ENCODE measurements at regions not wholly inside any gene's neighbourhood (a gene's known extent, or its start where the extent isn't known, plus 50 kb on each side); places are given as distances from the start of the nearest gene placed in this dataset.
"Not testable (repeated sequence)": the region's sequence is repeated elsewhere in the genome, so short reads cannot be mapped to it uniquely, and the experiment has no call there.

DNA sequence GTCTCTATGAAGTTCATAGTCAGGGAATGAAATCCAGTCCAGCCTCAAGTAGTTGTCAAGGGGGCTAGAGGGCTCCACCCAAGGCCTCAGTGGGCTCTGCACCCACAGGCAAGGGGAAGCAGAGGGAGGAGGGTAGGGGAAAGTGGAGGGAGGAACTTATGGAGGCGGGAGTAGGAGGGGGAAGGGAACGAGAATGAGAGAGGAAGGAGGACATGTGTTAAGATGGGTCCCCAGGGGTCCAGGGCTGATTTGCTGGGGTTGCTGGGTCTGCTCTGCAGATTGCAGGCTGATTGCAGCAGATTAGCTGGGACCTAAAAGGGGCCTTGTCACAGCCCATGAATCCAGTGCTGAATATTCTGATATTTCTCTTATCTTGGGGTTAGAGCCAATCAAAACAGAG is 166.9 kb upstream of the IL12B start:
- WGBS (ENCODE audit: insufficient coverage, low lambda C conversion rate): 45% methylated on average over 2 of the region's 2 CpGs
- H3K4me1 ChIP-seq (ENCODE audit: control insufficient read depth, insufficient read depth, low read length): no peaks in the 10 kb centered on the region
- no peaks in the 10 kb centered on the region for H3K9me3 ChIP-seq (ENCODE audit: control insufficient read depth, low read depth, low read length)
- H3K27ac ChIP-seq (ENCODE audit: low read length): no peak overlapping the region
- DNase-seq: no peak
- H3K36me3 ChIP-seq (ENCODE audit: control insufficient read depth, insufficient read depth, low read length): no peaks in the 10 kb centered on the region
- no peak overlapping the region for H3K4me3 ChIP-seq (ENCODE audit: low read length)
- peaks cover 4% of the 10 kb centered on the region for H3K27me3 ChIP-seq (ENCODE audit: control insufficient read depth, insufficient read depth, low read length)

DNA sequence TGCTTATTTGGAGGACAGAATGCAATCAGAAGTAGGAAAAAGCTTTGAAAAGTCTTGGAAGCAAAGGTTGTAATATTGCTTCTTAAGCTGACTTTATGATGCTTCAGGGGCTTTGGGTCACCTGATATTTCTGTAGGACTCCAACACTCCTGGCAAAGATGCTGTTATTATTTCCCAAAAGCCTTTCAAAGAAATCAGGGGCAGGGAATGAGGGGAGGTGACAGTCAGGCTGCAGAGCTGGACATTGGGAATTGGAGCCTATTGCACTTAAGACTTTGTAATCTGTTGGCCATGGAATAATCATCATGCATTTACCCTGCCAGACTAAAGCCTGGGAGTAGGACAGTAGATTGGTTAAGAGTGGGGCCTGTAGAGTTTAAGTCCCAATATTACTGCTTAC is 168.3 kb upstream of the IL12B start:
- Histone ChIP-seq H3K36me3 (ENCODE audit: control insufficient read depth, insufficient read depth, low read length) (no peaks in the 10 kb centered on the region), H3K9me3 (ENCODE audit: control insufficient read depth, low read depth, low read length) (no peaks in the 10 kb centered on the region), H3K4me3 (ENCODE audit: low read length) (no peak overlapping the region), H3K4me1 (ENCODE audit: control insufficient read depth, insufficient read depth, low read length) (peaks cover under 1% of the 10 kb centered on the region), H3K27ac (ENCODE audit: low read length) (no peak overlapping the region), H3K27me3 (ENCODE audit: control insufficient read depth, insufficient read depth, low read length) (peaks cover 4% of the 10 kb centered on the region)
- DNase-seq: no peak

DNA sequence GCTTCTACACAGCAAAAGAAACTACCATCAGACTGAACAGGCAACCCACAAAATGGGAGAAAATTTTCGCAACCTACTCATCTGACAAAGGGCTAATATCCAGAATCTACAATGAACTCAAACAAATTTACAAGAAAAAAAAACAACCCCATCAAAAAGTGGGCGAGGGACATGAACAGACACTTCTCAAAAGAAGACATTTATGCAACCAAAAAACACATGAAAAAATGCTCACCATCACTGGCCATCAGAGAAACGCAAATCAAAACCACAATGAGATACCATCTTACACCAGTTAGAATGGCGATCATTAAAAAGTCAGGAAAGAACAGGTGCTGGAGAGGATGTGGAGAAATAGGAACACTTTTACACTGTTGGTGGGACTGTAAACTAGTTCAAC is 171.8 kb upstream of the IL12B start:
- H3K36me3 ChIP-seq (ENCODE audit: control insufficient read depth, insufficient read depth, low read length); DNase-seq; H3K27ac ChIP-seq (ENCODE audit: low read length); H3K4me3 ChIP-seq (ENCODE audit: low read length); H3K9me3 ChIP-seq (ENCODE audit: control insufficient read depth, low read depth, low read length); H3K27me3 ChIP-seq (ENCODE audit: control insufficient read depth, insufficient read depth, low read length): not testable (repeated sequence)
- H3K4me1 ChIP-seq (ENCODE audit: control insufficient read depth, insufficient read depth, low read length): peaks cover 16% of the 10 kb centered on the region
- no CpG with 5 or more reads among the region's 4 CpGs for WGBS (ENCODE audit: insufficient coverage, low lambda C conversion rate)

DNA sequence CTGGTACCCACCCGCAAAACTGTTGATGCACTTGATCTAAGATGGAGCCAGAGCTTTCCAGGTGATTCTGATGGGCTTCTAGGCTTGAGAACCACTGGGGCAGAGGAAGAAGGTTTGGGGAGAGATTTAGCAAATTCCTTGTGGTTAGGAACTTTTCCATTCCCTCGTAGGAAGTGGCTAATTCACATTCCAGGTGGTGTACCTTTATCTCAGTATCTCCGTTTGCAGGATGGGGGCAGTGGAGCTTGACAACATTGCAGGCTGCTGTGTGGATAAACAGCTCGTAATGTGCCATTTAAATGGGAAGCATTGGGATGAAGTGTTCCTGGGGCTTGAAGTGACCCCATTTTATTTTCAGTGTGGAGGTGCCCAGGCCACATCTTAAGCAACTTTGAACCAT is 172.9 kb upstream of the IL12B start:
- Histone ChIP-seq H3K4me3 (ENCODE audit: low read length) (no peak overlapping the region), H3K9me3 (ENCODE audit: control insufficient read depth, low read depth, low read length) (no peaks in the 10 kb centered on the region), H3K36me3 (ENCODE audit: control insufficient read depth, insufficient read depth, low read length) (no peaks in the 10 kb centered on the region), H3K4me1 (ENCODE audit: control insufficient read depth, insufficient read depth, low read length) (peaks cover 16% of the 10 kb centered on the region), H3K27ac (ENCODE audit: low read length) (no peak overlapping the region), H3K27me3 (ENCODE audit: control insufficient read depth, insufficient read depth, low read length) (no peaks in the 10 kb centered on the region)
- no CpG with 5 or more reads among the region's 4 CpGs for WGBS (ENCODE audit: insufficient coverage, low lambda C conversion rate)
- no peak for DNase-seq

DNA sequence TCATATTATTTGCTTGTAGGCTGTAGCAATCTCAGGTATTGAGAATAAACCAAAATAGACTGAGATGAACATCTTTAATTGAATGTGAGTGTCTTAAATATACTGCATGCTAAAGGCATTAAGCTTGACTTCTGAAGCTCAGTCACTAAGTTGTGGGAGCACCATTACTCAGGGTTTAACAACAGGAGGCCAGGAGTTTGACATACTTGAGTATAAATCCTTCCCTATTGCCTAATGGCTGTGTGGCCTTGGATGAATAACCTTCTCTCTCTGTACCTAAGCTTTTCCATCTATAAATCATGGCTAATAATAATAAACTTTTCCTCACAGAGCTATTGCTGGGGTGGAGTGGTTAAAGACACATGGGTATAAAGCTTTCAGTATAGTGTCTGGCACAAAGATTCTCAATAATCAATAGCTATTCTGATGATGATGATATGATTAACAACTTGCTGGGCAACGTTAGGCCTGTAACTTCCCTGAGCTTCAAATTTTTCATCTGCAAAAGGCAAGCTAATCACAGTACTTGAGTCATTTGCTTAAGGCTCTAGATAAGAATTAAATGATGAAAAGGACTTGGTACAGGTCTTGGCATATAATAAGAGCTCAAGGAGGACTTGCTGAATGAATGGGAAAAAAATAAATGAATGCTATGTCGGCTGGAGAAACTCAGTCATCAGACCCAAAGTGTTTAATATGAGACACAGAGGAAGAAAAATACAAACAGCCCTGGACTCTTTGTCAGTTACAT is 174.0 kb upstream of the IL12B start:
- no peak overlapping the region for H3K4me3 ChIP-seq (ENCODE audit: low read length)
- WGBS (ENCODE audit: insufficient coverage, low lambda C conversion rate): 24% methylated on average over 2 of the region's 2 CpGs
- no peaks in the 10 kb centered on the region for H3K36me3 ChIP-seq (ENCODE audit: control insufficient read depth, insufficient read depth, low read length)
- H3K27ac ChIP-seq (ENCODE audit: low read length): peak overlapping the region; percentile 55
- H3K9me3 ChIP-seq (ENCODE audit: control insufficient read depth, low read depth, low read length): no peaks in the 10 kb centered on the region
- peak in 1 of 2 donors; percentile 7 for DNase-seq
- no peaks in the 10 kb centered on the region for H3K27me3 ChIP-seq (ENCODE audit: control insufficient read depth, insufficient read depth, low read length)
- peaks cover 16% of the 10 kb centered on the region for H3K4me1 ChIP-seq (ENCODE audit: control insufficient read depth, insufficient read depth, low read length)

DNA sequence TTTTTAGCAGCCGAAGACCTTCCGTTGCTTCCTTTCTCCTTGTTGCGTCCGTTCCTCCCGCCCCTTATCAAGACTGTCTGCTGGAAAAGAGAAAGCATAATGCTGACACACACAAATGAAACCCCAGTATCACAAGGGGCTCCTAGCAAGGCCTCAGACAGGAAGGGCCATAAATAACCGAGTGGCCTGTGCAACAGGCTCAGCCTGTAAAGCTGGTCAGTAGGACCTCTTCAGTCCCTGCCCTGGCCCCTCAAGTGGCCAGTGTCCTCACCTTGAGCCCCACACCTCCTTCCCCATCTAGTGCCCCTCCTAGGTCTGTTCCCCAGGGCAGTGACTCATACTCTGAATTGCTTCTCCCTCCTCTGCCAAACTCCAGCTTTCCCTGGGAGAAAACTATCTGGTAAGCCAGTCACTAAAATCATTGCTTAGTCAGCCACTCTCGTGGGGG is 174.6 kb upstream of the IL12B start:
- Histone ChIP-seq H3K4me3 (ENCODE audit: low read length) (no peak overlapping the region), H3K27me3 (ENCODE audit: control insufficient read depth, insufficient read depth, low read length) (no peaks in the 10 kb centered on the region), H3K9me3 (ENCODE audit: control insufficient read depth, low read depth, low read length) (no peaks in the 10 kb centered on the region), H3K27ac (ENCODE audit: low read length) (peak overlapping the region; percentile 55), H3K4me1 (ENCODE audit: control insufficient read depth, insufficient read depth, low read length) (peaks cover 16% of the 10 kb centered on the region), H3K36me3 (ENCODE audit: control insufficient read depth, insufficient read depth, low read length) (no peaks in the 10 kb centered on the region)
- DNase-seq: peak; percentile 76 to 87
- WGBS (ENCODE audit: insufficient coverage, low lambda C conversion rate): 0% methylated on average over 1 of the region's 7 CpGs

DNA sequence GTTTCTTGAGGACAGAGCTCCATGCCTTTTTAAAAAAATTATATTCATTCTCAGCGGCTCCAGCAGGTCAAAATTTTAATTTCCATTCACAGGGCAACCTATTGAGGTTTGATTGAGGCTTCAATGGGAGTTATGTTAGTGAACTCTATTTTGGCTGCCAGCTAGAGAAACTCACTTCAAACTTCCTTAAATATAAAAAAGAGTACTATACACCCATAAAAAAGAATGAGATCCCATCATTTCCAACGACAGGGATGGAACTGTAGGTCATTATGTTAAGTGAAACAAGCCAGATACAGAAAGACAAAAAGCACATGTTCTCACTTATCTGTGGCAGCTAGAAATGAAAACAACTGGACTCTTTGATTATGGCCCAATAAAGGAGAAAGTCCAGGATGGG is 176.8 kb upstream of the IL12B start:
- Histone ChIP-seq H3K36me3 (ENCODE audit: control insufficient read depth, insufficient read depth, low read length) (no peaks in the 10 kb centered on the region), H3K4me1 (ENCODE audit: control insufficient read depth, insufficient read depth, low read length) (peaks cover 16% of the 10 kb centered on the region), H3K27ac (ENCODE audit: low read length) (no peak overlapping the region), H3K4me3 (ENCODE audit: low read length) (no peak overlapping the region), H3K9me3 (ENCODE audit: control insufficient read depth, low read depth, low read length) (no peaks in the 10 kb centered on the region), H3K27me3 (ENCODE audit: control insufficient read depth, insufficient read depth, low read length) (no peaks in the 10 kb centered on the region)
- WGBS (ENCODE audit: insufficient coverage, low lambda C conversion rate): 83% methylated on average over 1 of the region's 2 CpGs
- DNase-seq: no peak

DNA sequence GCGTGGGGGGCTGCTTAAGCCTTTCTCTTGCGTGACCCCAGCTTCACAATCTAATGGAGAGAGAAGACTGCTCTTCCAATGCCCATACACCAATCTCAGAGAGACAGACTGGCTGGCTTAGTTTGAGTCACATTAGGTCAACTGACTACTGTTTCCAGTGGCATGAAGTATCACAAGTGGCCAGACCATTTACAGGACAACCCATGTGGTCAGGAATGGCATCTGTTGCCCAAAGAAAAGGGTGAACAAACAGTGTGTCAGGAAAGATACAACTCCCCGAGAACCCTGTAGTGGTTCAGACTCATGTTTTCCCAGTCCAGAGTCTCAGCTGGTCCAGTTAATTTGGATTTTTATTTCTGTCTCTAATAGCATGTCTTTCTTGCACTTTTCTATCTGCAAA is 177.4 kb upstream of the IL12B start:
- no CpG with 5 or more reads among the region's 3 CpGs for WGBS (ENCODE audit: insufficient coverage, low lambda C conversion rate)

DNA sequence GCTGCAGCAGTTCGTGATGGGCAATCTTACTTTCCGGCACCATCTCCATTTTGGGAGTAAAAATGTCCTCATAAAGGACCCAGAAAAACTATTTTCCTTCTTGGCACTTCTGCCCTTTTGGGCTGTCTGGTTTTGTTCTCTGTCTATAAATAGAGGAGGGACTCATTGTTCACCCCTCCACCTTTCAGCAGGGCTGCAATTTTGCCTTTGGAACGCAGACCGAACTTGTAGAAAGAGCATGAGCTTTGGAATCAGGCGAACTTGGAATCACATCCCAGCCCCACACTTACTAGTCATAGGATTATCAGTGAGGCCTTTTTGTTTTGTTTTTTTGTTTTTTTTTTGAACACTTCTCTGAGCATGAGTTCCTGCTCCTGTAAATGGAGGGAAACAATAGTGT is 178.1 kb upstream of the IL12B start:
- Histone ChIP-seq H3K27me3 (ENCODE audit: control insufficient read depth, insufficient read depth, low read length) (no peaks in the 10 kb centered on the region), H3K36me3 (ENCODE audit: control insufficient read depth, insufficient read depth, low read length) (no peaks in the 10 kb centered on the region), H3K27ac (ENCODE audit: low read length) (no peak overlapping the region), H3K4me3 (ENCODE audit: low read length) (no peak overlapping the region), H3K4me1 (ENCODE audit: control insufficient read depth, insufficient read depth, low read length) (peaks cover 16% of the 10 kb centered on the region), H3K9me3 (ENCODE audit: control insufficient read depth, low read depth, low read length) (no peaks in the 10 kb centered on the region)
- 80% methylated on average over 1 of the region's 5 CpGs for WGBS (ENCODE audit: insufficient coverage, low lambda C conversion rate)
- DNase-seq: no peak

More for the DNA sequence above, 177.4 kb upstream of the IL12B start:
- no peak for DNase-seq
- H3K4me1 ChIP-seq (ENCODE audit: control insufficient read depth, insufficient read depth, low read length): peaks cover 16% of the 10 kb centered on the region
- H3K27ac ChIP-seq (ENCODE audit: low read length): no peak overlapping the region
- H3K9me3 ChIP-seq (ENCODE audit: control insufficient read depth, low read depth, low read length): no peaks in the 10 kb centered on the region
- no peaks in the 10 kb centered on the region for H3K27me3 ChIP-seq (ENCODE audit: control insufficient read depth, insufficient read depth, low read length)
- no peaks in the 10 kb centered on the region for H3K36me3 ChIP-seq (ENCODE audit: control insufficient read depth, insufficient read depth, low read length)
- no peak overlapping the region for H3K4me3 ChIP-seq (ENCODE audit: low read length)

DNA sequence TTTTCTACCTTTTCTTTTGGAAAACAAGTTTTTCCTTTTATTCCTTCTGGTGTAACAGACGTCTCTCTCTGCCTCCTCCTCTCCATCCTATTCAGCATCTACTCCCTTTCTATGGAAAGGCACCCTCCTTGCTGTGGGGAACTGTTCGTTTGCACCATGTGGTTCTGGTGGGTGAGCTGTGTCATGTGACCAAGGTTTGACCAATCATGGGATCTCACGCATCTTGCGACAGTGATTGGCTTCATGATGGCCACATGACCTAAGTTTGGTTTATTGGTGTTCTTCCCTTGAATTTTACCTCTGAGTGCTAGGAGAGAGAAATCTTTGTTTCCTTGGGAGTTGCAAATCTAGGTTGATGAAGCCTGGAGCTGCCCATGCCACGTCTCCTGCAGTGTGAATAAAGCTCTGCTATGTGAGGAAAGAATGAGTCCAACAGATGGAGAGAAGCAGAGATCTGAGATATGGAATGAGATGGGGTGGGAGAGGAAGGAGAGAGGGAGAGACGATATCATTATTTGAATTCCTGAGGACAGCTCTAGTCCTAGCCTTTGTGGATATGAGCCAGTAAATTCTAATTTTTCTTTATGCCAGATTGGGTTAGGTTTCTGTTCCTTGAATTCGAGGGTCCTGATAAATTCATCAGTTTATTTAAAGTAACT is 178.8 kb upstream of the IL12B start:
- no peak for DNase-seq
- Histone ChIP-seq H3K36me3 (ENCODE audit: control insufficient read depth, insufficient read depth, low read length) (no peaks in the 10 kb centered on the region), H3K4me1 (ENCODE audit: control insufficient read depth, insufficient read depth, low read length) (peaks cover 11% of the 10 kb centered on the region), H3K27me3 (ENCODE audit: control insufficient read depth, insufficient read depth, low read length) (no peaks in the 10 kb centered on the region), H3K4me3 (ENCODE audit: low read length) (no peak overlapping the region), H3K27ac (ENCODE audit: low read length) (no peak overlapping the region), H3K9me3 (ENCODE audit: control insufficient read depth, low read depth, low read length) (no peaks in the 10 kb centered on the region)
- 90% methylated on average over 2 of the region's 7 CpGs for WGBS (ENCODE audit: insufficient coverage, low lambda C conversion rate)

DNA sequence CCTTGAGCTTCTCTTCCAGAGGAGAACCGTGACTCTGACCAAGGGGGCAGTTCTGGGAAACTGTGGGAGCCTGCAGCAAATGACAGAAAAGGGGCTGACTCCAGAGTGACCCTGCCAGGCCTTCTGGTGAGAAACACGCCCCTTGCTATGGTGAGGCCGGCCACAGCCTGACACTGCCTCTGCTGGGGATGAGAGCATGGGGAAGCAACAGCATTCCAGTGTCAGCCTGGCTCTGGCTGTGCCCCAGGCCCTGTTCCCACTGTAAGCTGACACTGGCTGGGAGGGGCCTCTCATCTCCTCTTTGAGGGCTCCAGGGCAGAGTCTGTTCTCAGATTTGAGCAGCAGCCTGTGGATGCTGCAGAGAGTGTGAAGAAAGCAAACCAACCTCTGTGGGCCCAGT is 180.0 kb upstream of the IL12B start:
- WGBS (ENCODE audit: insufficient coverage, low lambda C conversion rate): no CpG with 5 or more reads among the region's 3 CpGs
- peaks cover 3% of the 10 kb centered on the region for H3K27me3 ChIP-seq (ENCODE audit: control insufficient read depth, insufficient read depth, low read length)
- H3K4me3 ChIP-seq (ENCODE audit: low read length): no peak overlapping the region
- H3K4me1 ChIP-seq (ENCODE audit: control insufficient read depth, insufficient read depth, low read length): peaks cover under 1% of the 10 kb centered on the region
- DNase-seq: peak; percentile 9 to 26
- H3K27ac ChIP-seq (ENCODE audit: low read length): no peak overlapping the region
- H3K9me3 ChIP-seq (ENCODE audit: control insufficient read depth, low read depth, low read length): no peaks in the 10 kb centered on the region
- no peaks in the 10 kb centered on the region for H3K36me3 ChIP-seq (ENCODE audit: control insufficient read depth, insufficient read depth, low read length)

Data from large intestine (tissue), 3 donors.